RWPE2 (cell line): ENCODE measurements at regions not wholly inside any gene's neighbourhood (a gene's known extent, or its start where the extent isn't known, plus 50 kb on each side); places are given as distances from the start of the nearest gene placed in this dataset.
A peak's percentile ranks its signal among the peaks of the same experiment; 100 is the strongest.

Experiments used
- ATAC-seq: fragments of 200-7000 bp; cut with Tn5 transposase; 3 replicates; pipeline ENCODE4 v1.9.1; 2021; ENCODE audit warnings: low read depth
- DNase-seq: peaks from one replicate; pipeline ENCODE4 v3.0.0-alpha.2; 2020; ENCODE audit warnings: low spot score
- H3K27ac ChIP-seq: fragments of 450-650 bp; 2 replicates; pipeline ENCODE4 v1.5.1; 2017; ENCODE audit warnings: mild to moderate bottlenecking; ENCODE audit not compliant: poor library complexity, severe bottlenecking
- H3K27me3 ChIP-seq: fragments of 250-450 bp; sonication (Bioruptor Pico); 2 replicates; pipeline ENCODE4 v1.5.1; 2021; ENCODE audit warnings: mild to moderate bottlenecking, moderate library complexity; ENCODE audit not compliant: insufficient read depth, poor library complexity, severe bottlenecking
- H3K36me3 ChIP-seq: fragments of 250-450 bp; sonication (Bioruptor Pico); 2 replicates; pipeline ENCODE4 v1.5.1; 2020; ENCODE audit warnings: low read depth, mild to moderate bottlenecking, moderate library complexity
- H3K4me1 ChIP-seq: fragments of 250-450 bp; sonication (Bioruptor Pico); 2 replicates; pipeline ENCODE4 v1.5.1; 2021; ENCODE audit warnings: mild to moderate bottlenecking, moderate library complexity; ENCODE audit not compliant: insufficient read depth, poor library complexity, severe bottlenecking
- H3K4me3 ChIP-seq: fragments of 250-450 bp; sonication (Bioruptor Pico); 2 replicates; pipeline ENCODE4 v1.5.1; 2021; ENCODE audit warnings: mild to moderate bottlenecking, moderate library complexity; ENCODE audit not compliant: severe bottlenecking
- H3K9me3 ChIP-seq: fragments of 250-450 bp; sonication (Bioruptor Pico); 2 replicates; pipeline ENCODE4 v1.5.1; 2021; ENCODE audit warnings: mild to moderate bottlenecking, moderate library complexity; ENCODE audit not compliant: severe bottlenecking
- CTCF ChIP-seq: fragments of 450-650 bp; IDR thresholded peaks from one replicate; pipeline ENCODE4 v1.5.1; 2017; ENCODE audit warnings: mild to moderate bottlenecking, moderate library complexity; ENCODE audit not compliant: poor library complexity, severe bottlenecking

- DNase-seq (no peak), ATAC-seq (no peak)
- Histone ChIP-seq H3K27ac (no peak overlapping the region), H3K27me3 (peaks cover 28% of the 10 kb centered on the region), H3K4me1 (no peaks in the 10 kb centered on the region), H3K4me3 (no peak overlapping the region), H3K36me3 (no peaks in the 10 kb centered on the region), H3K9me3 (no peaks in the 10 kb centered on the region)
- no peak for TF ChIP-seq CTCF
Measured at GRCh38 chr16:60059141-60059540, 1325.0 kb upstream of the GOT2 start.

GRCh38 chr16:60041671-60042070 is 1307.6 kb upstream of the GOT2 start:
- Histone ChIP-seq H3K4me1 (peaks cover 10% of the 10 kb centered on the region), H3K36me3 (no peaks in the 10 kb centered on the region), H3K27ac (no peak overlapping the region), H3K27me3 (no peaks in the 10 kb centered on the region), H3K9me3 (no peaks in the 10 kb centered on the region), H3K4me3 (no peak overlapping the region)
- ATAC-seq: peak; percentile 87
- no peak for TF ChIP-seq CTCF
- no peak for DNase-seq

GRCh38 chr16:60031740-60032139 is 1297.6 kb upstream of the GOT2 start:
- Histone ChIP-seq H3K4me1 (no peaks in the 10 kb centered on the region), H3K36me3 (no peaks in the 10 kb centered on the region), H3K9me3 (no peaks in the 10 kb centered on the region), H3K4me3 (no peak overlapping the region), H3K27me3 (no peaks in the 10 kb centered on the region), H3K27ac (no peak overlapping the region)
- ATAC-seq (no peak), DNase-seq (no peak)
- no peak for TF ChIP-seq CTCF

- Histone ChIP-seq H3K36me3 (no peaks in the 10 kb centered on the region), H3K4me3 (no peak overlapping the region), H3K4me1 (no peaks in the 10 kb centered on the region), H3K27ac (no peak overlapping the region), H3K9me3 (no peaks in the 10 kb centered on the region), H3K27me3 (no peaks in the 10 kb centered on the region)
- DNase-seq (no peak), ATAC-seq (no peak)
- no peak for TF ChIP-seq CTCF
Measured at GRCh38 chr16:60027351-60027750, 1293.2 kb upstream of the GOT2 start.

GRCh38 chr16:60013076-60013475 is 1279.0 kb upstream of the GOT2 start:
- Histone ChIP-seq H3K4me3 (no peak overlapping the region), H3K4me1 (no peaks in the 10 kb centered on the region), H3K27me3 (peaks cover 4% of the 10 kb centered on the region), H3K36me3 (no peaks in the 10 kb centered on the region), H3K9me3 (no peaks in the 10 kb centered on the region), H3K27ac (no peak overlapping the region)
- DNase-seq (no peak), ATAC-seq (no peak)
- no peak for TF ChIP-seq CTCF
